ENCODE measurements at regions not wholly inside any gene's neighbourhood (a gene's known extent, or its start where the extent isn't known, plus 50 kb on each side); places are given as distances from the start of the nearest gene placed in this dataset.

DNA sequence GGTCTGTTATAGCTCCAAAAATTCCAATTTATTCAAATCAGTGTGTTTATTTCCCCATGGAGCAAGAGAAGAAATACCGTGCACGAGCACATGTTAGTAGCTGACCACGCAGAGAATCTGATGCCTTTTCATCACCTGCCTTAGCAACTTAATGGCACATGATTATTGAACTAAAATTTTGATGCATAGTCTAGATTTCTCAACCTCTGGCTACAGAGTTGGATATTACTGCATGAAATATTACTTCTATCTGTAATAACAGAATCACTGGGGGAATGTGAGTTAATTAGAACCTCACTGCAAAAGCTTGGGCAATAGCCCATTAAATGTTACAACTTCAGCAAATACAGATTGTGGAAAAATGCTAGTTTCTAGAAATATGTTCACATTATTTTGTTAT lies 335.8 kb downstream of the FLRT2 start:
- no peak overlapping the region for H3K9ac ChIP-seq (ENCODE audit: low read length)
- no peaks in the 10 kb centered on the region for H3F3A ChIP-seq (ENCODE audit: insufficient read depth, low read length, poor library complexity, severe bottlenecking)
- H3K27me3 ChIP-seq (ENCODE audit: insufficient read depth, low read depth, low read length), result no peaks in the 10 kb centered on the region
- no peak overlapping the region for H3K4me2 ChIP-seq (ENCODE audit: low read length)
- no peaks in the 10 kb centered on the region for H3K9me3 ChIP-seq (ENCODE audit: low read length)
- no peak overlapping the region for H2AFZ ChIP-seq (ENCODE audit: low read depth, low read length)
- H4K20me1 ChIP-seq (ENCODE audit: insufficient read depth), result no peaks in the 10 kb centered on the region
- no peaks in the 10 kb centered on the region for H3K9me2 ChIP-seq (ENCODE audit: insufficient read depth, low read length)
- TF ChIP-seq SMC3 (conservative IDR thresholded peaks at IDR 0.05; ENCODE audit: poor library complexity) (no peak), EZH2 (IDR thresholded peaks at IDR 0.05; ENCODE audit: borderline replicate concordance, insufficient read depth, low read length, poor library complexity, severe bottlenecking) (no peak), RAD21 (conservative IDR thresholded peaks at IDR 0.05) (no peak), EP300 (conservative IDR thresholded peaks at IDR 0.05; ENCODE audit: poor library complexity, severe bottlenecking) (no peak), TAF1 (IDR thresholded peaks at IDR 0.05; ENCODE audit: low read depth) (no peak), MXI1 (conservative IDR thresholded peaks at IDR 0.05; ENCODE audit: poor library complexity, severe bottlenecking) (no peak), POLR2AphosphoS5 (IDR thresholded peaks at IDR 0.05) (no peak)
- TF ChIP-seq, protein P1, sequence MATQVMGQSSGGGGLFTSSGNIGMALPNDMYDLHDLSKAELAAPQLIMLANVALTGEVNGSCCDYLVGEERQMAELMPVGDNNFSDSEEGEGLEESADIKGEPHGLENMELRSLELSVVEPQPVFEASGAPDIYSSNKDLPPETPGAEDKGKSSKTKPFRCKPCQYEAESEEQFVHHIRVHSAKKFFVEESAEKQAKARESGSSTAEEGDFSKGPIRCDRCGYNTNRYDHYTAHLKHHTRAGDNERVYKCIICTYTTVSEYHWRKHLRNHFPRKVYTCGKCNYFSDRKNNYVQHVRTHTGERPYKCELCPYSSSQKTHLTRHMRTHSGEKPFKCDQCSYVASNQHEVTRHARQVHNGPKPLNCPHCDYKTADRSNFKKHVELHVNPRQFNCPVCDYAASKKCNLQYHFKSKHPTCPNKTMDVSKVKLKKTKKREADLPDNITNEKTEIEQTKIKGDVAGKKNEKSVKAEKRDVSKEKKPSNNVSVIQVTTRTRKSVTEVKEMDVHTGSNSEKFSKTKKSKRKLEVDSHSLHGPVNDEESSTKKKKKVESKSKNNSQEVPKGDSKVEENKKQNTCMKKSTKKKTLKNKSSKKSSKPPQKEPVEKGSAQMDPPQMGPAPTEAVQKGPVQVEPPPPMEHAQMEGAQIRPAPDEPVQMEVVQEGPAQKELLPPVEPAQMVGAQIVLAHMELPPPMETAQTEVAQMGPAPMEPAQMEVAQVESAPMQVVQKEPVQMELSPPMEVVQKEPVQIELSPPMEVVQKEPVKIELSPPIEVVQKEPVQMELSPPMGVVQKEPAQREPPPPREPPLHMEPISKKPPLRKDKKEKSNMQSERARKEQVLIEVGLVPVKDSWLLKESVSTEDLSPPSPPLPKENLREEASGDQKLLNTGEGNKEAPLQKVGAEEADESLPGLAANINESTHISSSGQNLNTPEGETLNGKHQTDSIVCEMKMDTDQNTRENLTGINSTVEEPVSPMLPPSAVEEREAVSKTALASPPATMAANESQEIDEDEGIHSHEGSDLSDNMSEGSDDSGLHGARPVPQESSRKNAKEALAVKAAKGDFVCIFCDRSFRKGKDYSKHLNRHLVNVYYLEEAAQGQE (IDR thresholded peaks at IDR 0.05; ENCODE audit: borderline replicate concordance), result no peak
- TF ChIP-seq, protein P2, sequence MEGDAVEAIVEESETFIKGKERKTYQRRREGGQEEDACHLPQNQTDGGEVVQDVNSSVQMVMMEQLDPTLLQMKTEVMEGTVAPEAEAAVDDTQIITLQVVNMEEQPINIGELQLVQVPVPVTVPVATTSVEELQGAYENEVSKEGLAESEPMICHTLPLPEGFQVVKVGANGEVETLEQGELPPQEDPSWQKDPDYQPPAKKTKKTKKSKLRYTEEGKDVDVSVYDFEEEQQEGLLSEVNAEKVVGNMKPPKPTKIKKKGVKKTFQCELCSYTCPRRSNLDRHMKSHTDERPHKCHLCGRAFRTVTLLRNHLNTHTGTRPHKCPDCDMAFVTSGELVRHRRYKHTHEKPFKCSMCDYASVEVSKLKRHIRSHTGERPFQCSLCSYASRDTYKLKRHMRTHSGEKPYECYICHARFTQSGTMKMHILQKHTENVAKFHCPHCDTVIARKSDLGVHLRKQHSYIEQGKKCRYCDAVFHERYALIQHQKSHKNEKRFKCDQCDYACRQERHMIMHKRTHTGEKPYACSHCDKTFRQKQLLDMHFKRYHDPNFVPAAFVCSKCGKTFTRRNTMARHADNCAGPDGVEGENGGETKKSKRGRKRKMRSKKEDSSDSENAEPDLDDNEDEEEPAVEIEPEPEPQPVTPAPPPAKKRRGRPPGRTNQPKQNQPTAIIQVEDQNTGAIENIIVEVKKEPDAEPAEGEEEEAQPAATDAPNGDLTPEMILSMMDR (IDR thresholded peaks at IDR 0.05; ENCODE audit: poor library complexity, severe bottlenecking), result no peak
- H3K79me2 ChIP-seq (replicated peaks; ENCODE audit: insufficient read depth, low read length), result no peaks in the 10 kb centered on the region
- H3K36me3 ChIP-seq (ENCODE audit: insufficient read depth, low read length), result no peaks in the 10 kb centered on the region
- H3K4me3 ChIP-seq (ENCODE audit: low read length), result no peak overlapping the region
- H3K27ac ChIP-seq (ENCODE audit: low read length), result no peak overlapping the region

DNA sequence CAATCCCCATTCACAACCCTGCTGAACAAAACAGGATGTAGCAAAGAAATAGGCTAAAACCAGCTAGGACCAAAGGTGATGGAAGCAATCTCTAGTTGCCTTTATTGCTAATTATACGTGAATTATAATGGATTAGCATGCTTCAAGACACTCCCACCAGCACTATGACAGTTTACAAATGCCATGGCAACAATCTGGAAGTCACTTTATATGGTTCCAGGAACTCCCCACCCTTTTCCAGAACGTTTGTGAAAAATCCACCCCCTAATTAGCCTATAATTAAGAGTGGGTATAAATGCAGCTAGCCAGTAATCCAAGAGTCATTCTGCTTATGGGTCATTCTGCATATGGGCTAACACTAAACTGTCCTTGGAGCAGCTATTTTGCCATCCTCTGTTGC lies 328.7 kb downstream of the FLRT2 start:
- H3F3A ChIP-seq (ENCODE audit: insufficient read depth, low read length, poor library complexity, severe bottlenecking), result no peaks in the 10 kb centered on the region
- H3K36me3 ChIP-seq (ENCODE audit: insufficient read depth, low read length), result no peaks in the 10 kb centered on the region
- H3K9me3 ChIP-seq (ENCODE audit: low read length), result no peaks in the 10 kb centered on the region
- TF ChIP-seq, protein P2 (IDR thresholded peaks at IDR 0.05; ENCODE audit: poor library complexity, severe bottlenecking), result no peak
- TF ChIP-seq, protein P1 (IDR thresholded peaks at IDR 0.05; ENCODE audit: borderline replicate concordance), result no peak
- TF ChIP-seq EP300 (conservative IDR thresholded peaks at IDR 0.05; ENCODE audit: poor library complexity, severe bottlenecking) (no peak), POLR2AphosphoS5 (IDR thresholded peaks at IDR 0.05) (no peak), SMC3 (conservative IDR thresholded peaks at IDR 0.05; ENCODE audit: poor library complexity) (no peak), EZH2 (IDR thresholded peaks at IDR 0.05; ENCODE audit: borderline replicate concordance, insufficient read depth, low read length, poor library complexity, severe bottlenecking) (no peak), MXI1 (conservative IDR thresholded peaks at IDR 0.05; ENCODE audit: poor library complexity, severe bottlenecking) (no peak), RAD21 (conservative IDR thresholded peaks at IDR 0.05) (no peak), TAF1 (IDR thresholded peaks at IDR 0.05; ENCODE audit: low read depth) (no peak)
- no peak overlapping the region for H3K27ac ChIP-seq (ENCODE audit: low read length)
- H3K27me3 ChIP-seq (ENCODE audit: insufficient read depth, low read depth, low read length), result no peaks in the 10 kb centered on the region
- H3K9ac ChIP-seq (ENCODE audit: low read length), result no peak overlapping the region
- no peaks in the 10 kb centered on the region for H3K9me2 ChIP-seq (ENCODE audit: insufficient read depth, low read length)
- H3K4me3 ChIP-seq (ENCODE audit: low read length), result no peak overlapping the region
- no peaks in the 10 kb centered on the region for H4K20me1 ChIP-seq (ENCODE audit: insufficient read depth)
- H2AFZ ChIP-seq (ENCODE audit: low read depth, low read length), result no peak overlapping the region
- no peak overlapping the region for H3K4me2 ChIP-seq (ENCODE audit: low read length)
- no peaks in the 10 kb centered on the region for H3K79me2 ChIP-seq (replicated peaks; ENCODE audit: insufficient read depth, low read length)
